Suprapubic skin (tissue), 4 donors: ENCODE measurements at regions not wholly inside any gene's neighbourhood (a gene's known extent, or its start where the extent isn't known, plus 50 kb on each side); places are given as distances from the start of the nearest gene placed in this dataset.
A peak's percentile ranks its signal among the peaks of the same experiment; 100 is the strongest.

Experiments
- DNase-seq, 2 donors: peaks; one replicate each; pipeline ENCODE4 v3.0.0-alpha.2; 2019; ENCODE audit warnings: low spot score in 2 of 2
- H3K27ac ChIP-seq: fragments of 200-600 bp; sonication (generic); one replicate; pipeline ENCODE4 v1.5.1; 2019
- H3K27me3 ChIP-seq: fragments of 200-600 bp; sonication (generic); one replicate; pipeline ENCODE4 v1.5.1; 2019
- H3K36me3 ChIP-seq: fragments of 200-600 bp; sonication (generic); one replicate; pipeline ENCODE4 v1.5.1; 2019
- H3K4me1 ChIP-seq: fragments of 200-600 bp; sonication (generic); one replicate; pipeline ENCODE4 v1.5.1; 2019
- H3K4me3 ChIP-seq: fragments of 200-600 bp; sonication (generic); one replicate; pipeline ENCODE4 v1.5.1; 2019; ENCODE audit warnings: mild to moderate bottlenecking
- H3K9me3 ChIP-seq: fragments of 200-600 bp; sonication (generic); one replicate; pipeline ENCODE4 v1.5.1; 2019
- EP300 ChIP-seq: sonication (generic); formaldehyde crosslinking; IDR thresholded peaks from one replicate; pipeline ENCODE4 v1.6.1; 2017; ENCODE audit warnings: antibody characterized with exemption
- POLR2A ChIP-seq, 2 donors: fragments of 450-650 bp; IDR thresholded peaks; one replicate each; pipeline ENCODE4 v1.6.1; 2017; ENCODE audit warnings: antibody characterized with exemption in 2 of 2, mild to moderate bottlenecking in 2 of 2, moderate library complexity in 2 of 2
- POLR2AphosphoS5 ChIP-seq, 3 donors: sonication (generic); formaldehyde crosslinking; IDR thresholded peaks; one replicate each; pipeline ENCODE4 v1.6.1; 2017; ENCODE audit warnings: antibody characterized with exemption in 3 of 3
- WGBS: methylation state at CpG from one replicate; pipeline ENCODE4 v1.1.5; 2018; 5-methylcytosine and 5-hydroxymethylcytosine counted together
- TF ChIP-seq, protein P1 (sequence below), 2 donors: fragments of 200-600 bp in 1 of 2; fragments of 450-650 bp in 1 of 2; sonication (generic) in 1 of 2; IDR thresholded peaks; one replicate each; pipeline ENCODE4 v1.5.1; 2016 to 2019; ENCODE audit warnings: antibody characterized with exemption in 2 of 2, mild to moderate bottlenecking in 1 of 2, moderate library complexity in 1 of 2

DNA sequence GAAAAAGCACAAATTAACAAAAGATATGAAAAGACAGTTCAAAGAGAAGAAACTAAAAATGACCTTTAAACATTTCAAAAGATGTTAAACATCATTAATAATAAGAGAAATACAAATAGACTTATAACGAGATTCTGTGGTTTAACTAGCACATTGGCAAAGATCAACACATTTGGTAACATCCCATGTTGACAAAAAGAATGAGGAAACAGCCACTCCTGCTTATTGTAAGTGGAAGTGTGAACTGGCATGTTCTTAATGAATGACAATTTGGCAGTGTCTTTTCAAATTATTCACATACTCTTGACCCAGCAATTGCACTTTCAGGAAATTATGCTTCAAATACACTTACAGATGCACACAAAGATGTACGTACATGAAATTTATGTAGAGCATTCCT is 176.3 kb downstream of the TLE1 start:
- WGBS, result 32% methylated on average over 2 of the region's 2 CpGs

DNA sequence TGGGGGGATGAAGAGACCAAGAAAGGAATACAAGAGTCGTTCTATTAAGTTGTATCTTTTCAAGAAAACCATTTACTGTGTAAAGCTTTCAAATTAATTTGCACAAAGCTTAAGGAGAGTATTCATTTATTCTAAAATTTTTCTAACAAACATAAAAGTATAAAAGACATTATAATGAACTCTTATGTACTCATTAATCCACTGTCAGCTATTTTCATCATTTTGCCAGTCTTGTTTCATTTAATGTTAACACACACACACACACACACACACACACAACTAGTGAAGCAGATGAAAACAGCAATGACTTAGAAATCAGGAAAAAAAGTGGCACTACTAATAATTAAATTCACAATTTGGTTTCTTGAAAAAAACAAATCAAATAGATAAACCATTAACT is 176.7 kb downstream of the TLE1 start:
- Histone ChIP-seq H3K9me3 (no peaks in the 10 kb centered on the region), H3K36me3 (no peaks in the 10 kb centered on the region), H3K4me3 (no peak overlapping the region), H3K27me3 (no peaks in the 10 kb centered on the region), H3K27ac (no peak overlapping the region), H3K4me1 (no peaks in the 10 kb centered on the region)
- DNase-seq, result no peak
- no peak for TF ChIP-seq EP300
- TF ChIP-seq POLR2AphosphoS5 (IDR thresholded peaks at IDR 0.05), result no peak
- TF ChIP-seq, protein P1, sequence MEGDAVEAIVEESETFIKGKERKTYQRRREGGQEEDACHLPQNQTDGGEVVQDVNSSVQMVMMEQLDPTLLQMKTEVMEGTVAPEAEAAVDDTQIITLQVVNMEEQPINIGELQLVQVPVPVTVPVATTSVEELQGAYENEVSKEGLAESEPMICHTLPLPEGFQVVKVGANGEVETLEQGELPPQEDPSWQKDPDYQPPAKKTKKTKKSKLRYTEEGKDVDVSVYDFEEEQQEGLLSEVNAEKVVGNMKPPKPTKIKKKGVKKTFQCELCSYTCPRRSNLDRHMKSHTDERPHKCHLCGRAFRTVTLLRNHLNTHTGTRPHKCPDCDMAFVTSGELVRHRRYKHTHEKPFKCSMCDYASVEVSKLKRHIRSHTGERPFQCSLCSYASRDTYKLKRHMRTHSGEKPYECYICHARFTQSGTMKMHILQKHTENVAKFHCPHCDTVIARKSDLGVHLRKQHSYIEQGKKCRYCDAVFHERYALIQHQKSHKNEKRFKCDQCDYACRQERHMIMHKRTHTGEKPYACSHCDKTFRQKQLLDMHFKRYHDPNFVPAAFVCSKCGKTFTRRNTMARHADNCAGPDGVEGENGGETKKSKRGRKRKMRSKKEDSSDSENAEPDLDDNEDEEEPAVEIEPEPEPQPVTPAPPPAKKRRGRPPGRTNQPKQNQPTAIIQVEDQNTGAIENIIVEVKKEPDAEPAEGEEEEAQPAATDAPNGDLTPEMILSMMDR (IDR thresholded peaks at IDR 0.05), result no peak
- no peak for TF ChIP-seq POLR2A (IDR thresholded peaks at IDR 0.05)
- WGBS, result 97% methylated on average over 1 of the region's 1 CpG

More for the DNA sequence above, 176.3 kb downstream of the TLE1 start:
- Histone ChIP-seq H3K36me3 (no peaks in the 10 kb centered on the region), H3K4me1 (no peaks in the 10 kb centered on the region), H3K4me3 (no peak overlapping the region), H3K27me3 (no peaks in the 10 kb centered on the region), H3K9me3 (no peaks in the 10 kb centered on the region), H3K27ac (no peak overlapping the region)
- TF ChIP-seq, protein P1 (IDR thresholded peaks at IDR 0.05), result no peak
- no peak for TF ChIP-seq POLR2AphosphoS5 (IDR thresholded peaks at IDR 0.05)
- TF ChIP-seq EP300, result no peak
- TF ChIP-seq POLR2A (IDR thresholded peaks at IDR 0.05), result no peak
- DNase-seq, result no peak

DNA sequence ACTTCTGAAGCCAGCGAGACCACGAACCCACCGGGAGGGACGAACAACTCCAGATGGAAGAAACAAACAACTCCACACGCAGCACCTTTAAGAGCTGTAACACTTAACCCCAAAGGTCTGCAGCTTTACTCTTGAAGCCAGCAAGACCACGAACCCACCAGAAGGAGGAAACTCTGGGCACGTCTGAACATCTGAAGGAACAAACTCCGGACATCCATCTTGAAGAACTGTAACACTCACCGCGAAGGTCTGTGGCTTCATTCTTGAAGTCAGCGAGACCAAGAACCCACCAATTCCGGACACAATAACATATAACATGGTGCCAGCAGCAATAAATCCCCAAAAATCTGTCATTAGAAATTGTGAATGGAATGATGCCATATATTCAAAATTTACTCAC is 180.9 kb downstream of the TLE1 start:
- Histone ChIP-seq H3K4me3 (no peak overlapping the region), H3K4me1 (no peaks in the 10 kb centered on the region), H3K36me3 (no peaks in the 10 kb centered on the region), H3K27me3 (no peaks in the 10 kb centered on the region), H3K27ac (no peak overlapping the region), H3K9me3 (no peaks in the 10 kb centered on the region)
- no peak for DNase-seq
- 87% methylated on average over 12 of the region's 12 CpGs for WGBS
- TF ChIP-seq POLR2AphosphoS5 (IDR thresholded peaks at IDR 0.05) (no peak), EP300 (no peak), POLR2A (IDR thresholded peaks at IDR 0.05) (no peak)
- TF ChIP-seq, protein P1 (IDR thresholded peaks at IDR 0.05), result no peak

DNA sequence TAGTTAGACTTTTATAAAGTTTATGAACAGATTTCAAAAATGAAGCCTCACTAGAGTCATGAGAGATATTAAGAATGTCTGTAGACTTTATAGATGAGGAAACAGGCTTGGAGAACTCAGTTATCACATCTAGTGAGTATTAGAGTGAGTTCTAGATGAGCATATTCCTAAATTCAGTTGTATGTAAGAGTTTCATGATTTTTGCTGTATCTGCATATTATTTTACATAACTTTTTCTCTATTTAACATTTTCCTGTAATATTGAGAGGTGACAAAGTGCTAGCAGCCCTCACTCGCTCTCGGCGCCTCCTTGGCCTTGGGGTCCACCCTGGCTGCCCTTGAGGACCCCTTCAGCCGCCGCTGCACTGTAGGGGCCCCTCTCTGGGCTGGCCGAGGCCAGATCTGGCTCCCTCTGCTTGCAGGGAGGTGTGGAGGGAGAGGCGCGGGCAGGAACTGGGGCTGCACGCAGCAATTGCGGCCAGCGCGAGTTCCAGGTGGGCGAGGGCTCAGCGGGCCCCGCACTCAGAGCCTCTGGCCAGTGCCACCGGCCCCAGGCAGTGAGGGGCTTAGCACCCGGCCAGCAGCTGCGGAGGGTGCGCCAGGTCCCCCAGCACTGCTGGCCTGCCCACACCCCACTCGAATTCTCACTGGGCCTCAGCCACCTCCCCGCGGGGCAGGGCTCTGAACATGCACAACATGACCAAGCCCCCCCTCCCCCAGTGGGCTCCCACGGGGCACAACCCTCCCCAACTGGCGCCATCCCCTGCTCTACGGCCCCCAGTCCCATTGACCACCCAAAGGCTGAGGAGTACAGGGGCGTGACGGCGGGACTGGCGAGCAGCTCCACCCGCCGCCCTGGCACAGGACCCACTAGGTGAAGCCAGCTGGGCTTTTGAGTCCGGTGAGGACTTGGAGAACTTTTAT is 182.1 kb downstream of the TLE1 start:
- TF ChIP-seq, protein P1 (IDR thresholded peaks at IDR 0.05), result no peak
- TF ChIP-seq EP300, result no peak
- no peak for TF ChIP-seq POLR2AphosphoS5 (IDR thresholded peaks at IDR 0.05)
- no peaks in the 10 kb centered on the region for H3K27me3 ChIP-seq
- no peaks in the 10 kb centered on the region for H3K4me1 ChIP-seq
- H3K9me3 ChIP-seq, result no peaks in the 10 kb centered on the region
- 98% methylated on average over 11 of the region's 32 CpGs for WGBS
- H3K36me3 ChIP-seq, result no peaks in the 10 kb centered on the region
- no peak overlapping the region for H3K27ac ChIP-seq
- H3K4me3 ChIP-seq, result no peak overlapping the region
- no peak for DNase-seq

DNA sequence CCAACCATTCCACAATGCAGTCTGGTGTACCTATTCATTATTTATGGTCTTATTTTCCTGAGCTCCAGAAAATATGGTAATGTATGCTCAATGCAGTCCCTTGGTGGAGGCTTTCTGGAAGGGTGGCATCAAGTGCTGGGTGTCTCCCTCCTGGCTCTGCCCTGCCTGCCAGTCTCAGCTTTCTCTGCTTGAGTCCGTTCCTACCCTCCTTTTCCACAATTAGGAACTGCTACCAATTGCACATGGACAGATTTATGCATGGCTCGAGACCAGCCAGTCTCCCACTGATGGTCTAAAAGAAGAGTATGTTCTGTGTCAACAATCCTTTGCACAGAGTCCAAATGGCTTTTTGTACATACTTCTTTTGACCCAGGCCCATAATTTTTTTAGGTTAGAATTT is 189.8 kb downstream of the TLE1 start:
- DNase-seq, result no peak
- TF ChIP-seq POLR2AphosphoS5 (IDR thresholded peaks at IDR 0.05), result no peak
- TF ChIP-seq, protein P1 (IDR thresholded peaks at IDR 0.05), result no peak
- no peak for TF ChIP-seq EP300
- no peak for TF ChIP-seq POLR2A (IDR thresholded peaks at IDR 0.05)
- no peaks in the 10 kb centered on the region for H3K36me3 ChIP-seq
- no peaks in the 10 kb centered on the region for H3K27me3 ChIP-seq
- peaks cover 8% of the 10 kb centered on the region for H3K4me1 ChIP-seq
- H3K4me3 ChIP-seq, result no peak overlapping the region
- peak overlapping the region; percentile 26 for H3K27ac ChIP-seq
- H3K9me3 ChIP-seq, result no peaks in the 10 kb centered on the region
- 71% methylated on average over 2 of the region's 2 CpGs for WGBS
